ENCODE measurements at regions not wholly inside any gene's neighbourhood (a gene's known extent, or its start where the extent isn't known, plus 50 kb on each side); places are given as distances from the start of the nearest gene placed in this dataset.

GRCh38 chr2:177331466-177331997 is 61.0 kb upstream of the AGPS start:
- no peaks in the 10 kb centered on the region for H3K9me3 ChIP-seq
- H3K4me1 ChIP-seq, result peaks cover 5% of the 10 kb centered on the region
- no peak for DNase-seq (ENCODE audit: extremely low spot score in 2 of 2)
- no peak overlapping the region for H3K27ac ChIP-seq
- no peak overlapping the region for H3K4me3 ChIP-seq
- intact Hi-C loops (cut with DNase I), result loop anchor here (5.0 to 10.0 kb wide), 3 partner anchors 69 to 423 kb away; partner anchors contain the start of gene NFE2L2
- TF ChIP-seq POLR2AphosphoS5 (IDR thresholded peaks at IDR 0.05; ENCODE audit: insufficient read depth in 1 of 2, low read depth in 1 of 2), result no peak
- H3K27me3 ChIP-seq, result no peaks in the 10 kb centered on the region
- no peaks in the 10 kb centered on the region for H3K36me3 ChIP-seq

- Histone ChIP-seq H3K27me3 (no peaks in the 10 kb centered on the region), H3K4me3 (no peak overlapping the region), H3K9me3 (no peaks in the 10 kb centered on the region), H3K27ac (peak overlapping the region; percentile 56), H3K36me3 (no peaks in the 10 kb centered on the region), H3K4me1 (peaks cover 5% of the 10 kb centered on the region)
- intact Hi-C loops (cut with DNase I), result loop anchor here (2.0 to 10.0 kb wide), 4 partner anchors 70 to 422 kb away; partner anchors contain the start of gene NFE2L2
- no peak for TF ChIP-seq POLR2A (IDR thresholded peaks at IDR 0.05)
- TF ChIP-seq POLR2AphosphoS5 (IDR thresholded peaks at IDR 0.05; ENCODE audit: insufficient read depth in 1 of 2, low read depth in 1 of 2), result peak in 1 of 2 donors; percentile 69
- TF ChIP-seq CTCF (IDR thresholded peaks at IDR 0.05), result peak in 2 of 3 experiments; percentile 53 to 76
- no peak for DNase-seq (ENCODE audit: extremely low spot score in 2 of 2)
Measured at GRCh38 chr2:177332026-177332991, 60.3 kb upstream of the AGPS start.

- no peak for TF ChIP-seq POLR2AphosphoS5 (IDR thresholded peaks at IDR 0.05; ENCODE audit: insufficient read depth in 1 of 2, low read depth in 1 of 2)
- TF ChIP-seq CTCF (IDR thresholded peaks at IDR 0.05), result no peak
- TF ChIP-seq POLR2A (IDR thresholded peaks at IDR 0.05), result no peak
- Histone ChIP-seq H3K4me3 (no peak overlapping the region), H3K9me3 (no peaks in the 10 kb centered on the region), H3K27ac (peak overlapping the region; percentile 56), H3K27me3 (no peaks in the 10 kb centered on the region), H3K4me1 (peaks cover 5% of the 10 kb centered on the region), H3K36me3 (no peaks in the 10 kb centered on the region)
- no peak for DNase-seq (ENCODE audit: extremely low spot score in 2 of 2)
- intact Hi-C loops (cut with DNase I), result loop anchor here (2.0 to 10.0 kb wide), 4 partner anchors 71 to 422 kb away; partner anchors contain the start of gene NFE2L2
Measured at GRCh38 chr2:177332992-177333388, 59.6 kb upstream of the AGPS start.

GRCh38 chr2:177334940-177335543 is 57.5 kb upstream of the AGPS start:
- TF ChIP-seq CTCF (IDR thresholded peaks at IDR 0.05) (peak; percentile 83 to 90 (median 86)), POLR2A (IDR thresholded peaks at IDR 0.05) (no peak)
- no peaks in the 10 kb centered on the region for H3K36me3 ChIP-seq
- H3K4me3 ChIP-seq, result no peak overlapping the region
- DNase-seq (ENCODE audit: extremely low spot score in 2 of 2), result no peak
- intact Hi-C loops (cut with DNase I), result loop anchor here (5.0 to 10.0 kb wide), 3 partner anchors 73 to 420 kb away; partner anchors contain the start of gene NFE2L2
- H3K4me1 ChIP-seq, result peaks cover 5% of the 10 kb centered on the region
- H3K27ac ChIP-seq, result no peak overlapping the region
- H3K9me3 ChIP-seq, result no peaks in the 10 kb centered on the region
- H3K27me3 ChIP-seq, result no peaks in the 10 kb centered on the region

- Histone ChIP-seq H3K4me3 (no peak overlapping the region), H3K4me1 (peaks cover 5% of the 10 kb centered on the region), H3K27me3 (no peaks in the 10 kb centered on the region), H3K36me3 (no peaks in the 10 kb centered on the region), H3K27ac (no peak overlapping the region), H3K9me3 (no peaks in the 10 kb centered on the region)
- TF ChIP-seq CTCF (IDR thresholded peaks at IDR 0.05), result no peak
- no peak for TF ChIP-seq POLR2A (IDR thresholded peaks at IDR 0.05)
- no peak for TF ChIP-seq POLR2AphosphoS5 (IDR thresholded peaks at IDR 0.05; ENCODE audit: insufficient read depth in 1 of 2, low read depth in 1 of 2)
- intact Hi-C loops (cut with DNase I), result loop anchor here (10.0 kb wide), 2 partner anchors 389 to 419 kb away; no protein-coding TSS in a partner anchor
- DNase-seq (ENCODE audit: extremely low spot score in 2 of 2), result no peak
Measured at GRCh38 chr2:177335917-177336450, 56.6 kb upstream of the AGPS start.

Data from vagina (tissue), 2 donors.